ENCODE measurements at regions not wholly inside any gene's neighbourhood (a gene's known extent, or its start where the extent isn't known, plus 50 kb on each side); places are given as distances from the start of the nearest gene placed in this dataset.
"Not testable (repeated sequence)": the region's sequence is repeated elsewhere in the genome, so short reads cannot be mapped to it uniquely, and the experiment has no call there.

- DNase-seq: no peak
These were observed 1240.9 kb upstream of the CHAC2 start for GRCh38 chr2:52526735-52527134.

GRCh38 chr2:52520644-52521043 is 1247.0 kb upstream of the CHAC2 start:
- no peak for DNase-seq

GRCh38 chr2:52518678-52519077 is 1248.9 kb upstream of the CHAC2 start:
- peak; percentile 66 for DNase-seq

DNA sequence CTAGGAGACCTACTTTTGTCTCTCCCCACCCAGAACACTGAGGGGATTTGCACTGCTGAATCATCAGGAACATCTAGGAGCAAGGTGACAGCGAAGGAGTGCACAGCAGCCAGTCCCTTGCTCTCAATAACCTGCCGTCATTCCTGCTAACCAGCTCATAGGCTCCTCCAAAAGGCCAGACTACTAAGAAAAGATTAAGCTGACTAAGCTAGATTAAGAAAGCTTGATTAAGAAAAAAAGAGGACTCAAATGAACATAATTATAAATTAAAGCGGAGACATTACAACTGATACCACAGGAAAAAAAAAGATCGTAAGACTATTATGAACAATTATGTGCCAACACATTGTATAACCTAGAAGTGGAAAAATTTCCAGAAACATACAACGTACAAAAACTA is 1254.8 kb upstream of the CHAC2 start:
- no peak for DNase-seq

DNA sequence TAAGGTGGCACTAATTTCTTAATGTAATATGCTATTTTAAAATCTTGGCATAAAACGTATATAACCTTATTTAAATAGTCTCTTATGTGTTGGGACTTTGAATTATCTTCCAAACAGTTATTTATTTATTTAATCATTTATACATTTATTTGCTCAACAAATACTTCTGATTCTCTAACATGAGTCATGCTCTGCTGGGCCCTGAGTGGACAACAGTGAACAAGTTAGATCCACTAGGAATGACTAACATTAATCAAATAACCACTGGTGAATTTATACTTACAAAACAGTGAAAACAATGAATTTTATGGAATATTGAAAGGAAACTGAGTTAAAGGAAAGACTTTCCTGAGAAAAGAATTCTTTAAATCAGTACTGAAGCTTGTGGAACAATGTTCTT is 1257.2 kb upstream of the CHAC2 start:
- peak; percentile 71 for DNase-seq

DNA sequence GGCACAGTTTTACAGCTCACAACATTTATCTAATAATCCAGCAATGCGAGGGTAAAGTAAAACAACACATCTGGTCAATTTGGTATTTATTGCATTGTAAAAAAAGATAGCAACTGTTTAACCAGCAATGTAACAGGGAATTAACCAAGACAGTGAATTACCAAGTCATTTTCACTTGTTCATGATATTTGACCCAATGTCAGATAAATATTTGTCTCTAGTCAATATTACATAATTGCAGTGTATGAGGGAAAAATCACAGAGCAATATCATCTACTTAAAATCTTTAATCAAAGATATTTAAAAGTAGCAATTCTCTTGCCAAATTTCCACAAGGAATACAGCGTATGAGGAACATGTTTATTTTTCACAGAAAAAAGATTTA is 1265.1 kb upstream of the CHAC2 start:
- DNase-seq: no peak

GRCh38 chr2:52501715-52502475 is 1265.7 kb upstream of the CHAC2 start:
- no peak for DNase-seq

- DNase-seq: no peak
These were observed 1267.0 kb upstream of the CHAC2 start for GRCh38 chr2:52500561-52500960.

DNA sequence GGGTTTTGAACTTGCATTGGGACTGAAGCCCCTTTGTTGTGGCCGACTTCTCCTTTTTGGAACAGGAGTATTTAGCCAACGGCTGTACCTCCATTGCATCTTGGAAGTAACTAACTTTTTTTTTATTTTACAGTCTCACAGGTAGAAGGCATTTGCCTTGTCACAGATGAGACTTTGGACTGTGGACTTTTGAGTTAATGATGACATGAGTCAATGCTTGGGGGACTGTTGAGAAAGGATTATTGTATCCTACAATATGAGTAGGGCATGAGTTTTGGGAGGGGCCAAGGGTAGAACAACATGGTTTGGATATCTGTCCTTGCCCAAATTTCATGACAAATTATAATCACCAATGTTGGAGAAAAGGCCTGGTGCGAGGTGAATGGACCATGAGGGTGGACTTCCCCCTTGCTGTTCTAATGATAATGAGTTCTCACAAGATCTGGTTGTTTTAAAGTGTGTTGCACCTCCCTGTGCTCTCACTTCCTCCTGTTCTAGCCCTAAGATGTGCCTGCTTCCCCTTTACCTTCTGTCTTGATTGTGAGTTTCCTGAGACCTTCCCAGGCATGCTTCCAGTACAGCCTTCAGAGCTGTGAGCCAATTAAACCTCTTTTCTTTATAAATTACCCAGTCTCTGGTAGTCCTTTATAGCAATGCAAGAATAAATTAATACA is 1269.4 kb upstream of the CHAC2 start:
- DNase-seq: no peak

- no peak for DNase-seq
These were observed 1271.8 kb upstream of the CHAC2 start for GRCh38 chr2:52495816-52496215.

DNA sequence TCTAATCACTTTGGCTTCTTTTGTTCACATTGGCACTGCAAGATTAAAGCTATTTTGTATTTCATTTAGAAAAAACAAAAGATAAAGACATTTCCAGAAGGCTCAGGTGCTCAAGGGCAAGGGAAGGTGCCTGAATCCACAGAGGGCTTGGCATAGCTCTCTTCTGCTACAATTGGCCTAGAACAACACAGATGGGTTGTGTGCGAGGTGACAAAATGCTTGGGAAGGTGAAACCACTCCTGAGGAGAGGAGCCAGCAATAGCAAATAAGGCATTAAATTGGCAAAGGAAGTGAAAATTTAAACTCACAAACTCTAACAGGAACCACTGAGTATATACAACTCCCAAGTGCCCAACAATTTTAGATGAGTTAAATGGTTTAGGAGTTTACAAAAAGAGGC is 1290.4 kb upstream of the CHAC2 start:
- DNase-seq: no peak

GRCh38 chr2:52475590-52475989 is 1292.0 kb upstream of the CHAC2 start:
- DNase-seq: no peak

- DNase-seq: no peak
These were observed 1293.5 kb upstream of the CHAC2 start for GRCh38 chr2:52474091-52474490.

DNA sequence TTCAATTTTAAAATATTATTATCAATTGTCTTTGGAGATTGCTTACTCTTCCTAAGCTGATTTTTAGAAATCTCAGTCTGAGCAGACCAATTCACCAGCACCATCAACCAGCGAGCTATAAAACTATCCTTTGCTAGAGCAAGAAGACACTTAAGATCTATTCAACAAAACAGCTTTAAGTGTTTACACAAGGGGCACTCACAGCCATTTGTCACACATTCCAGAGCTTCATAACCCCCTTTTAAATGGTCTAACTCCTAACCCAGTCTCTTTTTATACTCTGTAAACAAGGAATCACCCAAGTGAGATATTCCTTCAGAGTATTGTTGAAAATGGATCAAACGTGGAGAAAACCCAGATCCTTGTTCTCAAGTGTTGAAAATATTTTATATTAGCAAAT is 1294.1 kb upstream of the CHAC2 start:
- DNase-seq: no peak

GRCh38 chr2:52470457-52470856 is 1297.1 kb upstream of the CHAC2 start:
- not testable (repeated sequence) for DNase-seq

DNA sequence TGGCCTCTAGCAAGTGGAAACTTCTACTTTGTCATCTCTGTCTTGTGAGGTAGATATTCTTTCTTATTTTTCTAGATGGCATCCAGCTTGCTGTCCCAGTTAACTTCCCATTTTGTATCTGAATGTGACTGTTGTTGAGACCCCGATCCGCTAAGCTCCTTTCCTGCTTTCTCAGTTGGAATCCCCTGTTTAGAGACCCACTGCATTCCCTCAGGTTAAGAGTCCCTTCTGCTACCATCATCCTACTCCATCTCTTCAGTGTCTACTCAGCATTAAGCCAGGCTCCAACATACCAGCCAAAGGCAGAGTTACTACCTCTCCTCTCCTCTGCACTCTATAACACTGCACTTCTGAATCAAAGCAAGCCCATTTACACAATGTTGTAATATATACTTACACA is 1300.4 kb upstream of the CHAC2 start:
- no peak for DNase-seq

GRCh38 chr2:52465287-52465686 is 1302.3 kb upstream of the CHAC2 start:
- peak; percentile 81 for DNase-seq

- no peak for DNase-seq
These were observed 1304.1 kb upstream of the CHAC2 start for GRCh38 chr2:52463457-52463856.

GRCh38 chr2:52456561-52457377 is 1310.8 kb upstream of the CHAC2 start:
- no peak for DNase-seq

DNA sequence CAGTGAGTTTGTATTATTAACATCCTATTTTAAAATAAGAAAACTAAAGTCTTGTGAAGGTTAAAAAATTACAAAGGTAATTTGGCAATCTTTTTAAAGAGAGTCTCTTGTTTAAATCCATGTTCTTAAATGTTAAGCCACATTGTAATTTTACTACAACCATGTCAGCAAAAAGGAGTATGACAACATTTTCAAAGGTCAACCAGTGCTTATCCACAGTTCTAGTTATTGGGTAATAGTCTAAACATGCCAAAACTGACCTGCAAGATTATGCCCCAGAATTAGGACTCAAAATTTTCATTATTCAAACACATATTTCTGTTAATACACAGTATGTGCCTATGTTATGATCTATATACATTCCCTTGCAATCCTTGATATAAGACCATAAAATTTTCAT is 1312.6 kb upstream of the CHAC2 start:
- DNase-seq: no peak

GRCh38 chr2:52452201-52452600 is 1315.4 kb upstream of the CHAC2 start:
- DNase-seq: no peak

DNA sequence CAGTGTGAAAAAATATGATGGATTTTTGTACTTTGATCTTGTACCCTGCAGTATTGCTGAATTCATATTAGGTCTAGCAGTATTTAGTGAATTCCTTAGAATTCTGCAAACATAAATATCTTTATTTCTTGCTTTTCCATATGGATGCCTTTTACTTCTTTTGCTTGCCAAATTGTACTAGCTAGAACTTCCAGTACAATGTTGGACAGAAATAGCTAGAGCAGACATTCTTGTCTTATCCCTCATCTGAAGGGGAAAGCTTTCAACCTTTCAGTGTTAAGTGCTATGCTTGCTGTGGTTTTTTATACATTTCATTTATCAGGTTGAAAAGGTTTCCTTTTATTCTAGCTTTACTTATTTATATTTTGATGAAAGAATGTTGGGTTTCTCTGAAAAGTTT is 1321.9 kb upstream of the CHAC2 start:
- no peak for DNase-seq

DNA sequence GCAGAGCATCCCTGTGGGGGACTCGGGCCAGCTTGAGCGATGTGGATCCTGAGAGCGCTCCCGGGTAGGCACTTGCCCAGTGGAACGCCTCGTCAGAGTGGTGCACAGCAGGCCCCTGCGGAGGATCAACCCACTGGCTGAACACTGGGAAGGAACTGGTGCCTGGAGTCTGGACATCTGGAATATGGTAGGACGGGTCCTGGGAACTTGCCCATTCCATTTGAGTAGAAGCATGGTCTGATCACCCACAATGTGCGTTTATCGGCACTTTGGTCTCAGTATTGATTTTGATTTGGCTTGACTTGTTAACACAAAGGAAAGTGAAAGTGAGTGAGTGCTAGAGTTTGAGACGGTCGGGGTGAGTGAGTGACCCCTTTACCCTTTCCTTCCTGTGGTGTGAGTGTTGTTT is 1336.2 kb upstream of the CHAC2 start:
- DNase-seq: no peak

DNA sequence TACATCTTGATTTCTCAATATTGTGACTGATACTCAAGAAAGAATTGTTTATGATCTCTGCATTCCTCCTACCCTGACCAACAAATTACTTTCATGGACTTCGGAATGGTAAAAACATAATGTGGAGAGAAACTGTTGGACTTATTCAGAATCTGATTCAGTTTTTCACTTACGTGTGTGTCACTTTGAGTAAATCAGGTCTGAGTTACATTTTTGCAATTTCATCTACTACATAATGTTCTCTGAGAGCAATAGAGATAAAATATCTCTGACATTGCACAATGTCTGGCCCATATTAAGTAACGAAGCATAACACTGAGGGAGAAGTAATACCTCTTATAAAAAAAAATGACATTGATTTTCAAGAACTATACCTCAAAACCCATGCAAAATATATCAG is 1337.9 kb upstream of the CHAC2 start:
- DNase-seq: no peak
